ENCODE measurements at regions not wholly inside any gene's neighbourhood (a gene's known extent, or its start where the extent isn't known, plus 50 kb on each side); places are given as distances from the start of the nearest gene placed in this dataset.
"Not testable (repeated sequence)": the region's sequence is repeated elsewhere in the genome, so short reads cannot be mapped to it uniquely, and the experiment has no call there.

- Histone ChIP-seq H3K4me3 (ENCODE audit: low read depth, low read length) (no peak overlapping the region), H3K27me3 (ENCODE audit: control insufficient read depth, insufficient read depth, low read length) (no peaks in the 10 kb centered on the region), H3K27ac (ENCODE audit: low read depth, low read length) (no peak overlapping the region), H3K9me3 (ENCODE audit: control insufficient read depth, insufficient read depth, low read length) (peaks cover 5% of the 10 kb centered on the region; the same call in 1 of the 2 replicates)
- no peak for DNase-seq (ENCODE audit: low read depth, low spot score)
- no peak for TF ChIP-seq CTCF (IDR thresholded peaks at IDR 0.05; ENCODE audit: low read depth, low read length)
- ChIA-PET POLR2A (no interaction called here), CTCF (interaction anchor here (0.6 kb wide), 1 partner anchor 750 kb away, joined by 4 read pairs; no protein-coding TSS in a partner anchor)
These were observed 57.3 kb upstream of the NOVA1 start for GRCh38 chr14:26655128-26655527.

GRCh38 chr14:26663506-26663905 lies 65.7 kb upstream of the NOVA1 start:
- DNase-seq (ENCODE audit: low read depth, low spot score) = no peak
- Histone ChIP-seq H3K9me3 (ENCODE audit: control insufficient read depth, insufficient read depth, low read length) (peaks cover 9% of the 10 kb centered on the region), H3K27me3 (ENCODE audit: control insufficient read depth, insufficient read depth, low read length) (no peaks in the 10 kb centered on the region), H3K4me3 (ENCODE audit: low read depth, low read length) (no peak overlapping the region), H3K27ac (ENCODE audit: low read depth, low read length) (no peak overlapping the region)
- TF ChIP-seq CTCF (IDR thresholded peaks at IDR 0.05; ENCODE audit: low read depth, low read length) = no peak
- CTCF ChIA-PET = no interaction called here
- POLR2A ChIA-PET = no interaction called here

- H3K9me3 ChIP-seq (ENCODE audit: control insufficient read depth, insufficient read depth, low read length); H3K4me3 ChIP-seq (ENCODE audit: low read depth, low read length); POLR2A ChIA-PET; CTCF ChIA-PET; H3K27ac ChIP-seq (ENCODE audit: low read depth, low read length); DNase-seq (ENCODE audit: low read depth, low spot score); H3K27me3 ChIP-seq (ENCODE audit: control insufficient read depth, insufficient read depth, low read length): not testable (repeated sequence)
These were observed 81.0 kb upstream of the NOVA1 start for GRCh38 chr14:26678732-26679420.

- TF ChIP-seq CTCF (IDR thresholded peaks at IDR 0.05; ENCODE audit: low read depth, low read length) = no peak
- H3K4me3 ChIP-seq (ENCODE audit: low read depth, low read length) = no peak overlapping the region
- H3K9me3 ChIP-seq (ENCODE audit: control insufficient read depth, insufficient read depth, low read length) = peaks cover 6% of the 10 kb centered on the region
- no peak for DNase-seq (ENCODE audit: low read depth, low spot score)
- H3K27me3 ChIP-seq (ENCODE audit: control insufficient read depth, insufficient read depth, low read length) = no peaks in the 10 kb centered on the region
- ChIA-PET POLR2A (no interaction called here), CTCF (no interaction called here)
- no peak overlapping the region for H3K27ac ChIP-seq (ENCODE audit: low read depth, low read length)
These were observed 87.6 kb upstream of the NOVA1 start for GRCh38 chr14:26685401-26685800.

GRCh38 chr14:26687301-26687837 lies 89.5 kb upstream of the NOVA1 start:
- Histone ChIP-seq H3K27ac (ENCODE audit: low read depth, low read length) (no peak overlapping the region), H3K27me3 (ENCODE audit: control insufficient read depth, insufficient read depth, low read length) (no peaks in the 10 kb centered on the region), H3K9me3 (ENCODE audit: control insufficient read depth, insufficient read depth, low read length) (peaks cover 6% of the 10 kb centered on the region), H3K4me3 (ENCODE audit: low read depth, low read length) (no peak overlapping the region)
- DNase-seq (ENCODE audit: low read depth, low spot score) = no peak
- CTCF ChIA-PET = no interaction called here
- TF ChIP-seq CTCF (IDR thresholded peaks at IDR 0.05; ENCODE audit: low read depth, low read length) = no peak
- POLR2A ChIA-PET = no interaction called here
